Adrenal gland (tissue), 9 donors: ENCODE measurements at regions not wholly inside any gene's neighbourhood (a gene's known extent, or its start where the extent isn't known, plus 50 kb on each side); places are given as distances from the start of the nearest gene placed in this dataset.

Experiments used
- DNase-seq, 7 donors: peaks; one replicate each; pipeline ENCODE4 v3.0.0-alpha.2; 2019 to 2020
- H3K27ac ChIP-seq, 5 donors: fragments of 200-600 bp; sonication (generic) in 4 of 5; 1 replicate in 3 of 5; 2 replicates in 2 of 5; pipeline versions ENCODE4 v1.5.1 to v1.8.0; 2016 to 2020; ENCODE audit warnings: mild to moderate bottlenecking in 1 of 5
- H3K27me3 ChIP-seq: fragments of 200-600 bp; 2 replicates; pipeline ENCODE4 v1.8.0; 2021
- H3K36me3 ChIP-seq, 2 donors: fragments of 200-600 bp; replicated peaks in 1 of 2; 1 replicate in 1 of 2; 2 replicates in 1 of 2; pipeline versions ENCODE4 v1.5.1 to v1.8.0; 2018 to 2022
- H3K4me1 ChIP-seq, 2 donors: fragments of 200-600 bp; replicated peaks in 1 of 2; 1 replicate in 1 of 2; 2 replicates in 1 of 2; pipeline versions ENCODE4 v1.5.1 to v1.8.0; 2018 to 2021
- H3K4me3 ChIP-seq, 4 donors: fragments of 200-600 bp; sonication (generic) in 3 of 4; one replicate each; pipeline ENCODE4 v1.5.1; 2016 to 2018
- H3K9me3 ChIP-seq, 3 donors: fragments of 200-600 bp; sonication (generic) in 1 of 3; replicated peaks in 1 of 3; 1 replicate in 2 of 3; 2 replicates in 1 of 3; pipeline versions ENCODE4 v1.5.1 to v1.8.0; 2016 to 2021
- POLR2A ChIP-seq, 2 donors: fragments of 450-650 bp; IDR thresholded peaks; one replicate each; pipeline ENCODE4 v1.6.1; 2017; ENCODE audit warnings: antibody characterized with exemption in 2 of 2, mild to moderate bottlenecking in 2 of 2, moderate library complexity in 1 of 2
- WGBS, 4 donors: extraction: QIAGEN DNeasy Blood & Tissue Kit in 2 of 4; methylation state at CpG; one replicate each; pipeline versions ENCODE4 v1.1.5 to v1.1.7; 2013 to 2017; 5-methylcytosine and 5-hydroxymethylcytosine counted together
- intact Hi-C, 2 donors: fragments of 100-400 bp; cut with DNase I; formaldehyde crosslinking; loops; one replicate each; pipeline versions ENCODE4 v1.14.1 to v1.15.0; 2022 to 2023
- TF ChIP-seq, protein P1 (sequence below), 6 experiments: fragments of 450-650 bp in 4 of 6; fragments of 200-600 bp in 2 of 6; sonication (generic) in 1 of 6; IDR thresholded peaks; 1 replicate in 5 of 6; 2 replicates in 1 of 6; pipeline versions ENCODE4 v1.5.1 to v1.8.0; 2016 to 2021; ENCODE audit warnings: antibody characterized with exemption in 6 of 6, mild to moderate bottlenecking in 2 of 6, moderate library complexity in 1 of 6
- donor health status: healthy with polysubstance abuse.
- donor health status: Bipolar disorder and iron deficiency.
- donor health status: DM: yes; HTN: yes; CAD: no.
- donor health status: DM: no; HTN: no; CAD: no.
- donor health status: DM: no; HTN: no; CAD: no.

DNA sequence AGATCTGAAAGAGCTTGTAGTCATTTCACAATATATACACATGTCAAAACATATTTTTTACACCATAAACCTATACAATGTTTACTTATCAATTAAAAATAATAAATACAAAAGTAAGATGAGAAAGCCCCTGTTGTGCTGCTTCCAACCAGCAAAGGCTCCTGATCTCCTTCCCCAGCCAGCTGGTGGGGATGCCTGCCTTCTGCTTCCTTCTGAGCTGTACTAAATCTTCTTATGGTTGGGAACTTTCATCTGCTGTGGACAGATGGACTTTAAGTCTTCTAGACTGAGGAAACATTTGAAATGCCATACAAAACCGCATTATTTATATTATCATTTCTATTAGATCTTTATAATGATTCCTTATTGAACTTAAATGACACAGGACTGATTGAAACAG is 745.3 kb upstream of the CHD1 start:
- Histone ChIP-seq H3K9me3 (no peaks in the 10 kb centered on the region), H3K27me3 (no peaks in the 10 kb centered on the region)
- TF ChIP-seq, protein P1, sequence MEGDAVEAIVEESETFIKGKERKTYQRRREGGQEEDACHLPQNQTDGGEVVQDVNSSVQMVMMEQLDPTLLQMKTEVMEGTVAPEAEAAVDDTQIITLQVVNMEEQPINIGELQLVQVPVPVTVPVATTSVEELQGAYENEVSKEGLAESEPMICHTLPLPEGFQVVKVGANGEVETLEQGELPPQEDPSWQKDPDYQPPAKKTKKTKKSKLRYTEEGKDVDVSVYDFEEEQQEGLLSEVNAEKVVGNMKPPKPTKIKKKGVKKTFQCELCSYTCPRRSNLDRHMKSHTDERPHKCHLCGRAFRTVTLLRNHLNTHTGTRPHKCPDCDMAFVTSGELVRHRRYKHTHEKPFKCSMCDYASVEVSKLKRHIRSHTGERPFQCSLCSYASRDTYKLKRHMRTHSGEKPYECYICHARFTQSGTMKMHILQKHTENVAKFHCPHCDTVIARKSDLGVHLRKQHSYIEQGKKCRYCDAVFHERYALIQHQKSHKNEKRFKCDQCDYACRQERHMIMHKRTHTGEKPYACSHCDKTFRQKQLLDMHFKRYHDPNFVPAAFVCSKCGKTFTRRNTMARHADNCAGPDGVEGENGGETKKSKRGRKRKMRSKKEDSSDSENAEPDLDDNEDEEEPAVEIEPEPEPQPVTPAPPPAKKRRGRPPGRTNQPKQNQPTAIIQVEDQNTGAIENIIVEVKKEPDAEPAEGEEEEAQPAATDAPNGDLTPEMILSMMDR (IDR thresholded peaks at IDR 0.05): no peak
- TF ChIP-seq POLR2A (IDR thresholded peaks at IDR 0.05): no peak

DNA sequence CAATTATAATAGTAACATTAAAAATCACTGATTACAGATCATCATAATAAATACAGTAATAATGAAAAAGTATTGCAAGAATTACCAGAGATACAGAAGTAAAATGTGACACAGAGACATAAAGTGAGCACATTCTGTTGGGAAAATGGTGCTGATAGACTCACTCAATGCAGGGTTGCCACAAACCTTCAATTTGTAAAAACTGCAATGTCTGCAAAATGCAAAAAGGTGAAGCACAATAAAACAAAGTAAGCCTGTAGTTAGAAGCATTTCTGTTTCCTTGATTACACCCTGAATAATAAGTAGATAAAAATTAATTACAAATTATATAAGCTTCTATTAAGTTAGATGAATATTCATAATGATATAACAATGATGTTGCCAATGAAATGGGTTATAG is 736.2 kb upstream of the CHD1 start:
- Histone ChIP-seq H3K27ac (no peak overlapping the region), H3K9me3 (no peaks in the 10 kb centered on the region), H3K4me1 (no peaks in the 10 kb centered on the region), H3K36me3 (no peaks in the 10 kb centered on the region), H3K4me3 (no peak overlapping the region), H3K27me3 (no peaks in the 10 kb centered on the region)
- DNase-seq: no peak
- TF ChIP-seq, protein P1 (IDR thresholded peaks at IDR 0.05): no peak
- no peak for TF ChIP-seq POLR2A (IDR thresholded peaks at IDR 0.05)
- intact Hi-C loops: no loop called here

More for the DNA sequence above, 745.3 kb upstream of the CHD1 start:
- no peak overlapping the region for H3K27ac ChIP-seq
- WGBS, 4 donors: 48 to 61% (median 53%) methylated on average over 1 of the region's 1 CpG
- H3K4me3 ChIP-seq: no peak overlapping the region
- intact Hi-C loops: no loop called here
- DNase-seq: no peak
- H3K36me3 ChIP-seq: no peaks in the 10 kb centered on the region
- no peaks in the 10 kb centered on the region for H3K4me1 ChIP-seq

DNA sequence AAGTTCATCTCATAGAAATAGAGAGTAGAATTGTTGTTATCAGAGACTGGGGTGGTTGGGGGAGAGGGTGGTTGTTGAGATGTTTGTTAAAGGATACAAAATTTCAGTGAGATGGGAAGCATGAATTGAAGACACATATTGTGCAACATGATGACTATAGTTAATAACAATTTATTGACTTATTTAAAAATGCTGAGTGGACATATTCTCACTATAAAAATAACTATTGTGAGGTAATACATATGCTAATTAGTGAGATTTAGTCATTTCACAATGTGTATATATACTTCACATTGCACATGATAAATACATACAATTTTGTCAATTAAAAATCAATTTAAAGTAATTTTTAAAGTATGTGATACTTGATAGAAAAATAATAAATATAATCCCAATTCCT is 722.5 kb upstream of the CHD1 start:
- no peak for DNase-seq

DNA sequence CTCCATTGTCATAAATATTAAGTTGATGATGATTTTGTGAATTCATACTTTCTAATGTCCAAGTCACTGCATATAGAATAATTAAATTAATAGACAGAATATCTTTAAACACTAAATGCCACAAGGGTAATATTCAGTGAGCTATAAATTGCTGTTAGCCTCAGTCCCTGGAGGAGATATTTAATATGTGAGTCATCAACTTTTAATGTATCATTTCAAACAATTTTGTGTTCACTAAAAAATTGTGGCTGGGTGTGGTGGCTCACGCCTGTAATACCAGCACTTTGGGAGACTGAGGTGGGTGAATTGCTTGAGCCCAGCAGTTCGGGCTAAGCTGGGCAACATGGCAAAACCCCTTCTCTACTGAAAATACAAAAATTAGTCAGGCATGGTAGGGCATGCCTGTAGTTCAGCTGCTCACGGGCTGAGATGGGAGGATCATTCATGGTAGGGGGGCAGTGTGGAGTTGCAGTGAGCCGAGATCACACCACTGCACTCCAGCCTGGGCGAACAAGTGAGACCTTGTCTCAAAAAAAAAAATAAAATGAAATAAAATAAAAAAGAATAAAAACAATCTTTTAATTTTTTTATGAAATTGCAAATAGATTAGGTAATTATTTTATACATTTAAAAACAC is 717.3 kb upstream of the CHD1 start:
- no peaks in the 10 kb centered on the region for H3K9me3 ChIP-seq
- no peak overlapping the region for H3K4me3 ChIP-seq
- H3K4me1 ChIP-seq: no peaks in the 10 kb centered on the region
- TF ChIP-seq POLR2A (IDR thresholded peaks at IDR 0.05): no peak
- TF ChIP-seq, protein P1 (IDR thresholded peaks at IDR 0.05): no peak
- 61 to 78% (median 68%) methylated on average over 5 of the region's 5 CpGs for WGBS, 4 donors
- no peak overlapping the region for H3K27ac ChIP-seq
- no peak for DNase-seq
- no peaks in the 10 kb centered on the region for H3K27me3 ChIP-seq
- H3K36me3 ChIP-seq: no peaks in the 10 kb centered on the region
- intact Hi-C loops: no loop called here

More for the DNA sequence above, 722.5 kb upstream of the CHD1 start:
- no peak overlapping the region for H3K27ac ChIP-seq
- H3K4me1 ChIP-seq: no peaks in the 10 kb centered on the region
- intact Hi-C loops: no loop called here
- TF ChIP-seq, protein P1 (IDR thresholded peaks at IDR 0.05): no peak
- TF ChIP-seq POLR2A (IDR thresholded peaks at IDR 0.05): no peak
- no peaks in the 10 kb centered on the region for H3K27me3 ChIP-seq
- no peak overlapping the region for H3K4me3 ChIP-seq
- no peaks in the 10 kb centered on the region for H3K36me3 ChIP-seq
- H3K9me3 ChIP-seq: no peaks in the 10 kb centered on the region
